Gastroesophageal sphincter (tissue), 4 donors: ENCODE measurements at regions not wholly inside any gene's neighbourhood (a gene's known extent, or its start where the extent isn't known, plus 50 kb on each side); places are given as distances from the start of the nearest gene placed in this dataset.

Experiments
- ATAC-seq: fragments of 150-250 bp; one replicate; pipeline ENCODE4 v1.9.1; 2016; ENCODE audit warnings: mild to moderate bottlenecking, moderate library complexity
- H3K27ac ChIP-seq, 4 donors: fragments of 200-600 bp; sonication (generic) in 3 of 4; 1 replicate in 3 of 4; 2 replicates in 1 of 4; pipeline ENCODE4 v1.5.1; 2016 to 2019
- H3K27me3 ChIP-seq: fragments of 200-600 bp; sonication (generic); one replicate; pipeline ENCODE4 v1.5.1; 2019
- H3K36me3 ChIP-seq, 2 donors: fragments of 200-600 bp; sonication (generic); one replicate each; pipeline ENCODE4 v1.5.1; 2019; ENCODE audit warnings: control low read depth in 1 of 2
- H3K4me1 ChIP-seq, 3 donors: fragments of 200-600 bp; sonication (generic); 1 replicate in 2 of 3; 2 replicates in 1 of 3; pipeline ENCODE4 v1.5.1; 2016 to 2019; ENCODE audit warnings: control low read depth in 2 of 3
- H3K4me3 ChIP-seq, 2 donors: fragments of 200-600 bp; sonication (generic); one replicate each; pipeline ENCODE4 v1.5.1; 2019; ENCODE audit warnings: mild to moderate bottlenecking in 1 of 2, moderate library complexity in 1 of 2
- H3K9me3 ChIP-seq, 3 donors: fragments of 200-600 bp; sonication (generic); one replicate each; pipeline ENCODE4 v1.5.1; 2017 to 2019; ENCODE audit warnings: control low read depth in 2 of 3
- EP300 ChIP-seq: sonication (generic); formaldehyde crosslinking; IDR thresholded peaks from one replicate; pipeline ENCODE4 v1.6.1; 2017; ENCODE audit warnings: antibody characterized with exemption, mild to moderate bottlenecking
- POLR2A ChIP-seq, 2 donors: fragments of 450-650 bp; IDR thresholded peaks; one replicate each; pipeline ENCODE4 v1.6.1; 2017; ENCODE audit warnings: antibody characterized with exemption in 2 of 2, mild to moderate bottlenecking in 2 of 2, moderate library complexity in 1 of 2
- POLR2AphosphoS5 ChIP-seq: sonication (generic); formaldehyde crosslinking; IDR thresholded peaks from one replicate; pipeline ENCODE4 v1.6.1; 2017; ENCODE audit warnings: antibody characterized with exemption
- WGBS, 2 donors: methylation state at CpG; one replicate each; pipeline ENCODE4 v1.1.5; 2018; ENCODE audit warnings: low coverage in 1 of 2; 5-methylcytosine and 5-hydroxymethylcytosine counted together
- TF ChIP-seq, protein P1 (sequence below), 4 experiments: fragments of 200-600 bp in 2 of 4; fragments of 450-650 bp in 2 of 4; sonication (generic) in 1 of 4; IDR thresholded peaks; one replicate each; pipeline ENCODE4 v1.5.1; 2017 to 2019; ENCODE audit warnings: antibody characterized with exemption in 4 of 4, mild to moderate bottlenecking in 2 of 4, moderate library complexity in 2 of 4

DNA sequence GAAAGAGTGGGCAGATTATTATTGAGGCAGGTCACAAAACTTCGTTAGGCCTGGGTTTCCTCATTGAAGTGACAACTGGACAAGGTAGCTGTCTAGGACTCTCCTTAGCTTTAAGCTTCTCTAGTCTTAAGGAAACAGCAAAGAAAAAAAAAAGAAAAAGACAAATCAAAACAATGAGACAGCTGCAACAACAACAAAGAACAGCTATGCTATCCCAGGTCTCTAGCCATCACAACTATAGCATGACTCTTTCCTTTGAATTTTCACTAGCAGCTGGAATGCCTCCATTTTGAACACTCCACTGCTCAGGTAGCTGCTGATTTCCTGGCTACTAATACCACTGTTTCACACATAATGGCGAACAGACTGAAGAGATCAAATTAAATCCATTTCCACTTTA, 302.4 kb upstream of the SORL1-AS1 start:
- 71 to 100% methylated on average over 1 to 2 of the region's 2 CpGs for WGBS, 2 donors
- Histone ChIP-seq H3K27ac (no peak overlapping the region), H3K36me3 (no peaks in the 10 kb centered on the region), H3K4me3 (no peak overlapping the region), H3K9me3 (no peaks in the 10 kb centered on the region), H3K4me1 (peaks cover 0 to 24% (median 0%) of the 10 kb centered on the region in 3 donors), H3K27me3 (no peaks in the 10 kb centered on the region)
- TF ChIP-seq, protein P1, sequence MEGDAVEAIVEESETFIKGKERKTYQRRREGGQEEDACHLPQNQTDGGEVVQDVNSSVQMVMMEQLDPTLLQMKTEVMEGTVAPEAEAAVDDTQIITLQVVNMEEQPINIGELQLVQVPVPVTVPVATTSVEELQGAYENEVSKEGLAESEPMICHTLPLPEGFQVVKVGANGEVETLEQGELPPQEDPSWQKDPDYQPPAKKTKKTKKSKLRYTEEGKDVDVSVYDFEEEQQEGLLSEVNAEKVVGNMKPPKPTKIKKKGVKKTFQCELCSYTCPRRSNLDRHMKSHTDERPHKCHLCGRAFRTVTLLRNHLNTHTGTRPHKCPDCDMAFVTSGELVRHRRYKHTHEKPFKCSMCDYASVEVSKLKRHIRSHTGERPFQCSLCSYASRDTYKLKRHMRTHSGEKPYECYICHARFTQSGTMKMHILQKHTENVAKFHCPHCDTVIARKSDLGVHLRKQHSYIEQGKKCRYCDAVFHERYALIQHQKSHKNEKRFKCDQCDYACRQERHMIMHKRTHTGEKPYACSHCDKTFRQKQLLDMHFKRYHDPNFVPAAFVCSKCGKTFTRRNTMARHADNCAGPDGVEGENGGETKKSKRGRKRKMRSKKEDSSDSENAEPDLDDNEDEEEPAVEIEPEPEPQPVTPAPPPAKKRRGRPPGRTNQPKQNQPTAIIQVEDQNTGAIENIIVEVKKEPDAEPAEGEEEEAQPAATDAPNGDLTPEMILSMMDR (IDR thresholded peaks at IDR 0.05): no peak
- TF ChIP-seq POLR2AphosphoS5 (no peak), EP300 (no peak), POLR2A (IDR thresholded peaks at IDR 0.05) (no peak)
- ATAC-seq: no peak

DNA sequence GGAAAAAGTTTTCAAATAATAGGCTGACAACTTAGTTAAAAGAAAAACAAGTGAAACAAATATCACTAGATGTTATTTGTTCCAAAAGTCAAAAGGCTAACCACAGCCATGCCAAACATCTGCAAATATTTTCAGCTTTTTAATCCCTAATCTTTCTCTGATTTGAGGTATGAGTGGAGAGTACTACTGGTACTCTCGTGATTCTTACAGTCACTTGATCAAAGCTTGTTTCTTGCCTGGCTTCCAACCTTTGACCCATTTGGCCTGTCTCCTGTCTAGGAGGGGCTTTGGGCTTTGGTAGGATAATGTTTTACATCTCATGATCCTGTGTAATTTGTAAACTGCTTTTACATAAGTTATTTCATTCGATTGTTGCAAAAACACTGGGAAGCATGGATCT, 301.8 kb upstream of the SORL1-AS1 start:
- TF ChIP-seq, protein P1 (IDR thresholded peaks at IDR 0.05): no peak
- peak; percentile 28 for TF ChIP-seq POLR2AphosphoS5
- peak; percentile 55 for ATAC-seq
- H3K27ac ChIP-seq: no peak overlapping the region
- no peaks in the 10 kb centered on the region for H3K9me3 ChIP-seq
- H3K27me3 ChIP-seq: no peaks in the 10 kb centered on the region
- no peak overlapping the region for H3K4me3 ChIP-seq
- H3K4me1 ChIP-seq: peaks cover 0 to 24% (median 0%) of the 10 kb centered on the region in 3 donors
- no peaks in the 10 kb centered on the region for H3K36me3 ChIP-seq
- WGBS, 2 donors: 20 to 39% methylated on average over 2 of the region's 2 CpGs

DNA sequence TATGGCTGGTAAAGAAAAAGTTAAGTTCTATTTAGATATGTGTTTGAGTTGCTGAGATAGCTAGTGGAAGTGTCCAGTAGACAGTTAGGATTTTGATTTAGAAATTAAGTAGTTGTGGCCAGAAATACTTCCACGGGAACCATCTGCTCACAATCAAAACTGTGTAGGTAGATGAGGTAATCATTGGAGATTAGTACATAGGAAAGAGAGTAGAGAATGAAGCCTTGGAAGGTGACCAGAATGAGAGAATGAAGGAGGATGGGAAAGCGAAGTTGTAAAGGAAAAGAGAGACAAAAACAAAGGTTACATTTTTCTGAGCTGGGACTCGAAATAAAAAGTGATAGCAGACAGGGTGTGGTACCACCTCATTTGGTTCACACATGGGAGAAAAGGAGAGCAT, 296.9 kb upstream of the SORL1-AS1 start:
- Histone ChIP-seq H3K9me3 (no peaks in the 10 kb centered on the region), H3K4me3 (no peak overlapping the region), H3K27me3 (no peaks in the 10 kb centered on the region), H3K27ac (no peak overlapping the region), H3K36me3 (no peaks in the 10 kb centered on the region), H3K4me1 (peaks cover 0 to 10% (median 0%) of the 10 kb centered on the region in 3 donors)
- ATAC-seq: no peak
- WGBS, 2 donors: 36 to 46% methylated on average over 3 of the region's 3 CpGs
- TF ChIP-seq EP300 (no peak), POLR2A (IDR thresholded peaks at IDR 0.05) (no peak), POLR2AphosphoS5 (no peak)
- TF ChIP-seq, protein P1 (IDR thresholded peaks at IDR 0.05): no peak

DNA sequence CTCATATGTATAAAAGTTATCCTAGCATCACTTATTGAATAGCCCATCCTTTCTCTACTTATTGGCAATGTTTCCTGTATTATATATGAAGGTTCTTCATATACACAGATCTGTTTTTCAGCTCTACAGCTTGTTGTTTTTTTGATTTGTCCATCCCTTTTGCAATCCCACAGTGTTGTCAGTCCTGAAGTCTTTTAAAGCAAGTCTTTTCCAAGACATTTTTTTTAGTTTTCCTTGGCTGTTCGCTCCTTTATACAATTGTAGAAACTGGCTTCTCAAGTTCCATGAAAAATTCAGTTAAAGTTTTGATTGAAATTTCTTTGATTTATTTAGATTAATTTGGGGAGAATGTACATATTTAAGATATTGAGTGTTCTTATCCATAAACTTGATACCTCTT, 295.3 kb upstream of the SORL1-AS1 start:
- no peaks in the 10 kb centered on the region for H3K36me3 ChIP-seq
- TF ChIP-seq EP300: no peak
- TF ChIP-seq POLR2A (IDR thresholded peaks at IDR 0.05): no peak
- TF ChIP-seq, protein P1 (IDR thresholded peaks at IDR 0.05): no peak
- TF ChIP-seq POLR2AphosphoS5: no peak
- WGBS, 2 donors: 88 to 100% methylated on average over 1 of the region's 1 CpG
- H3K27me3 ChIP-seq: no peaks in the 10 kb centered on the region
- H3K4me1 ChIP-seq: peaks cover 0 to under 1% (median 0%) of the 10 kb centered on the region in 3 donors
- H3K9me3 ChIP-seq: peaks cover 0 to 10% (median 0%) of the 10 kb centered on the region in 3 donors
- H3K27ac ChIP-seq: no peak overlapping the region
- ATAC-seq: no peak
- H3K4me3 ChIP-seq: no peak overlapping the region

DNA sequence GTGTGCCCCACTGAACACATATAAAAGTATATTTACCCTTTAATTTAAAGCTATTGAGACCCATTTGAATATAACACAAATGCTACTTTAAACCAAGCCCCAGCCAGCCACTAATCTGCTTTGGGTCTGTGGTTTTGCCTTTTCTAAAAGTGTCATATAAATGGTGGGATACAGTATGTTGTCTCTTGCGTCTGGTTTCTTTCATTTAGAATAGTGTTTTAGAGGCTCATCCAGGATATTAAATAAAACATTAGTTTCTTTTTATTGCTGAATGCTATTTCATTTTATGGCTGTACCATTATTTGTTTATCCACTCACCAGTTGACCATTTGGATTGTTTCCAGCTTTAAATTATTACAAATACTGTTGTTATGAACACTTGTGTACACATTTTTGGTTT, 290.5 kb upstream of the SORL1-AS1 start:
- Histone ChIP-seq H3K9me3 (peaks cover 0 to 10% (median 0%) of the 10 kb centered on the region in 3 donors), H3K36me3 (no peaks in the 10 kb centered on the region), H3K27ac (peak overlapping the region; percentile 74 to 87 (median 82)), H3K4me3 (no peak overlapping the region), H3K27me3 (no peaks in the 10 kb centered on the region), H3K4me1 (peaks cover 12 to 38% (median 17%) of the 10 kb centered on the region in 3 donors)
- 71 to 89% methylated on average over 1 of the region's 1 CpG for WGBS, 2 donors
- ATAC-seq: no peak
- TF ChIP-seq POLR2AphosphoS5: no peak
- no peak for TF ChIP-seq EP300
- TF ChIP-seq POLR2A (IDR thresholded peaks at IDR 0.05): no peak
- TF ChIP-seq, protein P1 (IDR thresholded peaks at IDR 0.05): no peak
